Activated CD8-positive, alpha-beta memory T cell treated with anti-CD3 and anti-CD28 coated beads for 1 hour (primary cell): ENCODE measurements at regions not wholly inside any gene's neighbourhood (a gene's known extent, or its start where the extent isn't known, plus 50 kb on each side); places are given as distances from the start of the nearest gene placed in this dataset.
"Not testable (repeated sequence)": the region's sequence is repeated elsewhere in the genome, so short reads cannot be mapped to it uniquely, and the experiment has no call there.

Experiments used
- DNase-seq, 2 donors: peaks; one replicate each; pipeline ENCODE4 v3.0.0-alpha.2; 2020; ENCODE audit warnings: low read depth in 1 of 2; ENCODE audit errors: extremely low read depth in 1 of 2

- DNase-seq = no peak
Observed at GRCh38 chr7:155377071-155377837, 79.6 kb downstream of the INSIG1 start.

- DNase-seq = no peak
Observed at GRCh38 chr7:155377838-155378579, 79.9 kb upstream of the EN2 start.

- DNase-seq = no peak
Observed at GRCh38 chr7:155378580-155378934, 79.4 kb upstream of the EN2 start.

- DNase-seq = no peak
Observed at GRCh38 chr7:155378959-155379871, 78.7 kb upstream of the EN2 start.

- peak; percentile 27 to 34 for DNase-seq
Observed at GRCh38 chr7:155380221-155380861, 77.6 kb upstream of the EN2 start.

- DNase-seq = no peak
Observed at GRCh38 chr7:155380976-155381851, 76.7 kb upstream of the EN2 start.

GRCh38 chr7:155381852-155382801 is 75.8 kb upstream of the EN2 start:
- no peak for DNase-seq

- no peak for DNase-seq
Observed at GRCh38 chr7:155382802-155383171, 75.1 kb upstream of the EN2 start.

- DNase-seq = no peak
Observed at GRCh38 chr7:155383756-155384491, 74.0 kb upstream of the EN2 start.

GRCh38 chr7:155384751-155385150 is 73.2 kb upstream of the EN2 start:
- no peak for DNase-seq

- not testable (repeated sequence) for DNase-seq
Observed at GRCh38 chr7:155385182-155385581, 72.7 kb upstream of the EN2 start.

GRCh38 chr7:155386608-155387007 is 71.3 kb upstream of the EN2 start:
- DNase-seq = no peak

GRCh38 chr7:155387066-155387620 is 70.8 kb upstream of the EN2 start:
- DNase-seq = no peak

- no peak for DNase-seq
Observed at GRCh38 chr7:155388561-155388960, 69.4 kb upstream of the EN2 start.

- no peak for DNase-seq
Observed at GRCh38 chr7:155391414-155391813, 66.5 kb upstream of the EN2 start.

GRCh38 chr7:155392726-155393570 is 65.0 kb upstream of the EN2 start:
- DNase-seq = no peak

GRCh38 chr7:155394413-155394812 is 63.5 kb upstream of the EN2 start:
- no peak for DNase-seq
